HG03139 (cell line): ENCODE measurements at regions not wholly inside any gene's neighbourhood (a gene's known extent, or its start where the extent isn't known, plus 50 kb on each side); places are given as distances from the start of the nearest gene placed in this dataset.

Experiments
- ATAC-seq: cut with Tn5 transposase; IDR thresholded peaks from one replicate; pipeline ENCODE4 v1.9.1; 2021; ENCODE audit not compliant: unreplicated experiment

DNA sequence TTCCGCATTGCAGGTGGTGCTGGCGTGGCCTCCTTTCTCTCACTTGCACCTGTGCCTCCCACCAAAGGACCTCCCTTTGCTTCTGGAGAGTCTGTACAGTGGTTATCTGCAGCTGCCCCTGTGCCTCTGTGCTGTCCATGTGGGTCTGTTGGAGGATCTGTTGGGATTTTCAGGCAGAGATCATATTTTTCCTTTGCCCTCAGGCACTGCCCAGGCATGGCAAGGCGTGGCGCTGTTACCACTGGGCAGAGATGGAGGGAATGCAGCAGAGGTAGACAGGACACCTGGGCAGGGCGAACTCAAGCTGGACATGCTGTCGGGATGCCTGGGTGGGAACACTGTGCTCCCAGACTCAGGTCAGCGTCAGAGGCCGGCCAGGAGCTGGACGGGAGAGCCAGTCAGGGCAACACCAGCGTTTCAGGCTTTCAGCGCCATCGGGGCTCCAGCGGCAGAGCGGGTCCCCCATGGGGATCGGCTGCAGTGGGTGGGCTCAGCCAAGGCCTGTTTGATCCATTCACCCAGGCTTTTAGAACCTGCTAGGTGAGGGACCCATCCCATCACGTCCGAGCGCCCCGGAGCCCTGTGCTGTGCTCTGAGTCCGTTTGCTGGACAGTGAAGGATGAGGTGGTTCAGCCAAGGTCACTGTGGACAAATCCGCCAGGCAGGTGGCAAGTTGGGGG lies 718.9 kb downstream of the BRD1 start:
- no peak for ATAC-seq

- ATAC-seq = no peak
Observed at GRCh38 chr22:49107961-49108530, 719.6 kb downstream of the BRD1 start.

DNA sequence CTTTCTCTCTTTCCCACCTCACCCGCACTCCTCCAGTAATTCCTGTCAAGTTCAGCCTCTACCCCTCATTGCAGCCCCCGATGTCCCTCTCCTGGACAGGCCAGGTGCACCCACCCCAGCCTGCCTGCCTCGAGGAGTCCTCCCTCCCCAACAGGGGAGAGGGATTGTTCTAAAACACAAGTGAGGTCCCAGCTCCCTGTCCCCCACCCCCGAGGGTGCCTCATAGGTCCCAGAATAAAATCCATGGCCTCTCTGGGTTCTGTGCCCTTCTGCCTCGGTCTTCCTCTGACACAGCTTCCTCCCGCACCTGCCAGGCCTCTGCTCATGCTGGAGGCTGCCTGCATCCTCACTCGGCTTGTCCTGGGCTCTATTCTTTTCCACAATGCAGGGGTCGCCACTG lies 720.1 kb downstream of the BRD1 start:
- no peak for ATAC-seq

- no peak for ATAC-seq
Observed at GRCh38 chr22:49106842-49107152, 720.9 kb downstream of the BRD1 start.

DNA sequence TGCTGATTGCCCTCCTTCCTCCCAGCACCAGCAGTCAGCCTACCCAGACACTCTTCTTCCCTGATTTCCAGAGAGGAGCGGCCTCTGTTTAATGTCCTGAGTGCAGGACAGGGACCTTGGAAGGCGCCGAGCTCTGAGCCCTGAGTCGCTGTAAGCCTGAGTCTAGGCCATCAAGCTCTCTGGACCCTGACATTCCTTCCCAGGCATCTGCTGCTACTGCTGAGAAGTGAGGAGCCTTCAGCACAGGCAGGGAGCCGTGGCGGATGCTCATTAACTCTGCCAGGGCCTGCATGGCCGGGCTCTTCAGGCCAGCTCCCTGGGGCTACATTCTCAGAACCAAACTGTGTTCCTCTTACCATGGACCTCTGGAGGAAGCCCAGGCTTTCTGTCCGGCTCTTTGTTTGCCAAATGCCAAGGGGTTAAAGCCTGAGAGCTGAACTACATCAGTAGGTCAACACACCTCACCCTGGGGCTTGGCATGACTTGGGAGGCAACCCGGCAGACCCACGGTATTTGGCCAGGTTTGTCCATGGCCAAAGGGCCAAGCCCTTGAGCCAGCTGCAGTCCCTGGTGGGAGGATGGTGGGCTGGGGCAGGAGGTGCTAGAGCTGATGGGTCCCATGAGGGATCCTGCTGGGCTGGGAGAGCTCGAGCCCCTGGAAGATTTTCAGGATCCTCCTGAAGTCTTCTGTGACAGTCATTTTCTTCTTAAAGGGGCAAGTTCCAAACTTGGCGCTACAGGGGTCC lies 721.4 kb downstream of the BRD1 start:
- no peak for ATAC-seq

DNA sequence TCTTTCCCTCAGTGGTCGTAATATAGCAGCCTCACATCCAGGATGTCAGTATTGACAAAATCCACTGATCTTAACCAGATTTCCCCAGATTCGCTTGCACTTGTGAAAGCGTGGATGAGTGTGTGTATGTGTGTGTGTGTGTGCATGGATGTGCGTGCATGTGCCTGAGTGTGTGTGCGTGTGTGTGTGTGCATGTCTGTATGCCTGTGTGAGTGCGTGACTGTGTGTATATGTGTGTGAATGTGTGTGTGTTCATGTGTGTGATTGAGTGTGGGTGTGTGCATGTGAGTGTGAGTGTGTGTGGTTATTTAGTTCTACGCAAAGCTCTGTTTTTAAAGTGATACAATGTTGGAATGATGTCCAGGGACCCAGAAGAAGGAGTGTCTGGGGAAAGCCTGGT lies 723.2 kb downstream of the BRD1 start:
- no peak for ATAC-seq

DNA sequence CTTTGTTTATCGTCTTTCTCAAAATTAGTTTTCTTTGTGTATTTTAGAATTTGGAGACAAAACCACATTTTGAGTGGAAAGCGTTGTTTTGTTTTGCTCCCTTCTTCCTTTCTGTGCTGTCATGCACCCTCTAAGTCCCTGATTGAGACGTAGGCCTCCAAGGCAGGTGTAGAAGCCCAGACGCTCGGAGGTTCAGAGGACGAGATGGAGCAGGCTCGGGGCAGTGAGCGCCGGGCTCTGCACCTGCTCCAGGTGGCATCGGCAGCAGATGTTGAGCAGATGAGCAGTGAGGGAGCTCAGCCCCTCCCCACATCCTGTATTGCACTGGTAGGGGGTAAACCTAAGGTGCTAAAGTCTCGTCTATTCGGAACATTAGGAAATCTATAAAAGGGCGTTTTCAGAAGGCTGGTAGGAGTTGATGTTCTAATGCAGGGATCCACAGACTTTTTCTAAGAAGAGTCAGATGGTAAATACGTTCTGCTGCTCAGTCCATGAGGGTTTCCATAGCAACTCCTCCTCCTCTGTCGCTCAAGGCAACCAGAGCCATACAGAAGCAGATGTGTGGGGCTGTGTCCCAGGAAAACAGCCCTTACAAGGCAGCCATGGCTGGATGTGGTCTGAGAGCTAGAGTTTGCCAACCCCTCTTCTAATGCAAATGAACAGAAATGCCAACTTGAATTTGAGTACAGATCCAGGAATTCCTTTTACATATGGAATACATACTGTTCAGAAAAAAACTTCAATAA lies 724.2 kb downstream of the BRD1 start:
- no peak for ATAC-seq

- ATAC-seq = no peak
Observed at GRCh38 chr22:49102367-49102766, 725.3 kb downstream of the BRD1 start.

DNA sequence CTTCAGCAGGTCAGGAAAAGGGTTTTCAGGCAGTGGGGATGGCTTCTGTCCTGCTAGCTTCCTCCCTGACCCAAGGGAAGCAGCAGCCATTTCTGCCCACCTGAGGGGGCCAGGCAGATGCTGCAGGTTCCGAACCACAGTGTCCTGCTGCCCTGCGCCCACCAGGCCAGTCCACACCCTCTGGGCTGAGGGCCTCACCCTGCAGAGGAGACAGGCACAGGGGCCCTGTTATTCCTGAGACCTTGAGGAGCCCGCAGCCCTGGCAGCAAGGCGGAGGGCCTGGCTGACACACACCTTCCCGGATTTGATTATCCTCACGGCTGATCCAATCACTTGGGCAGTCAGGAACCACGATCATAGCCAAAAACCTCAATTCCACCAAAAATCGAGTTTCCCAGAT lies 725.8 kb downstream of the BRD1 start:
- no peak for ATAC-seq

DNA sequence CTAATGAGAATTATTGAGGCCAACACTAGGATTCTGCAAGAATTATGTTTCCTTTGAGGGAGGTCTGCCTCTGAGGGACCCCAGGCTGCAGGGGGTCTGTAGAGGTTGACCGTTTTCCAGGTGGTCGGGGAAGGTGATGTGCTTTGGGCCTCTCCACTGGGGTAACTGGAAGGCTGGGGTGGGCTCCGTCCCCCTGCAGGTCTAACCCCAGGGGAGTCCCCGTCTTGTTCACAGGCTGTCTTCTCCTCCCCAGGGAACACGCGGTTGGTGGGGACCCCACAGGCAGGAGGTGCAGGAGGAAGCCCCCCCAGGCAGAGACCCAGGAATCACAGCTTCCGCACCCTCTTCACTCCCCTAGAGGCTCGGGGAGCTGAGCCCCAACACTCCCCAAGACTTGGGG lies 726.4 kb downstream of the BRD1 start:
- no peak for ATAC-seq

DNA sequence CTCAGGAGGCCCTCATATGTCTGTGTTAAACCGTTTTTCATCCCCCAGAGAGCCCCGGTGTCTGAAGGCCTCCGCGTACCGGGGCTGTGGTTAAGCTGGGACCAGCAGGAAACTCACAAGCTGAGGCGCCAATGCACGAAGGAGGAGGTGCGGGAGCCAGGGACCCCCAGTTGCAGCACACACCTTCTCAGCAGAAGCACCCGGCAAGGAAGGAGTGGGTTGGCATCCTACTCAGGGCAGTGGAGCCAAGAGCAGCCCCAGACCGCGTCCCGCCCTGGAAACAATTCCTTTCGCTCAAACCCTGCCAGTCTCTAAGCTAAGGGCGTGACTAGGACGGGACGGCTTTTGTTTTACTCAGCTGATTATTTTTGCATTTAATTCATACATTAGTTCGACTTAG lies 726.9 kb downstream of the BRD1 start:
- no peak for ATAC-seq

- no peak for ATAC-seq
Observed at GRCh38 chr22:49100316-49100715, 727.4 kb downstream of the BRD1 start.

- ATAC-seq = no peak
Observed at GRCh38 chr22:49099496-49100124, 728.1 kb downstream of the BRD1 start.

DNA sequence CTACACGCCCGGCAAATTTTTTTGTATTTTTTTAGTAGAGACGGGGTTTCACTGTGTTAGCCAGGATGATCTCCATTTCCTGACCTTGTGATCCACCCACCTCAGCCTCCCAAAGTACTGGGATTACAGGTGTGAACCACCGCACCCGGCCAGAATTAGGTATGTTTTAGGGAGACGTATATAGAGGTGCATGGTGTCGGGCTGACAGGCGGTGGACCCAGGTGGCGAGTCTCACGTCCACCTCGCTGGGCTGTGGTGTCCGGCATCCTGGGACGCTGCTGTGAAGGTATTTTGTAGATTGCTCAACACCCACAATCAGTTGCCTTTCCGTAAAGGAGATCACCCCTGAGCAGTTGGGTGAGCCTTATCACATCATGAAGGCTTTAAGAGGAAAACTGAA lies 728.6 kb downstream of the BRD1 start:
- ATAC-seq = no peak

GRCh38 chr22:49097966-49098365 lies 729.7 kb downstream of the BRD1 start:
- ATAC-seq = no peak

DNA sequence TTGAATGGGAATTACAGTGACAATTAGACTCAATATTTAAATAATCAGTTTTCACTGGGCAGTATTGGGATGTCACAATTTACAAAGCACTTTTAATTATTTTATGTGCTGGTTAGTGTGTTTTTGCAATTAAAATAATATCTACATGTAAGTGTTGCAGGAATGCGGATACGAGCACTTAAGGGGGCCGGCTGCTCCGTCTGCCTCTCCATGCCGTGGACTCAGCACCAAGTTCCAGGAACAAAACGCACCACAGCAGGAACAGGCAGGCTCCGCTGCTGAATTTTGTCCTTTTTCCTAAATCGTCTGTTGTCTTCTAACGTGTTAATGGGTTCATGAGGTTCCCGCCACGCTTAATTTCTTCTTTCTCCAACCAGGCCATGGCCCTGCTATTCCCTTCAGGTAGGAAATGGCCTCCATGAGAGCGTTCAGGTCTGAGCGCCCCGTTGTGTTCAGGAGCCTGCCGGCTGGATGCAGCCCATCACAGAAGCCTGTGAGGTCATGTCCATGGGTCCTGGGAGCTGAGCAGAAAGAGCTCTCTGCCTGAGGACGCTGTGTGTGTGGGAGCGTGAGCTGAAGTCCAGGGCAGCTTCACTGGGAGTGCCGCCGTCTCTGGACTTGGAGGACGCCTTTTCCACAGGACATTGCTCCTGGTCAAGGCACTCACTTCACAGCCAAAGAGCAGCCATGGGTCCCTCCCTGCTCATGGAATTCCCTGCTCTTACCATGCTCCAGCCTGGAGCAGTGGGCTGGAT lies 730.3 kb downstream of the BRD1 start:
- ATAC-seq = no peak

DNA sequence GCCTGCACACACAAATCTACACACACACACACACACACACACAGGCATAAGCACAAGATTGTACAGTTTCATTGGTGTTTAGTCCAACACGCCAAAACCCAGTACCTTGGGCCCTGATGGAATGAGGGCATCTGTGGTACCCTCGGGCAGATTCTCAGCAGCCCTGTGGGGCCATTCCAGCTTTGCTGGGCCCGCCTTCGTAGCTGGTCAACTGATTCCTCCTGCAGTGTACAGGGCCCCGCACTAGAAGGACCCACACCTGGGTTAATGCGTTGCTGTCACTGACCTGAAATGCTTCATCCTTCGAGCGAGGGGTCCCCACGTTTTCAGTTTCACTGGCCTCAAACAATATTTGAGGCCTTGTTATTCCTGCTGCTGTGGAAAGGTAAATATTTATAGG lies 731.2 kb downstream of the BRD1 start:
- ATAC-seq = no peak

DNA sequence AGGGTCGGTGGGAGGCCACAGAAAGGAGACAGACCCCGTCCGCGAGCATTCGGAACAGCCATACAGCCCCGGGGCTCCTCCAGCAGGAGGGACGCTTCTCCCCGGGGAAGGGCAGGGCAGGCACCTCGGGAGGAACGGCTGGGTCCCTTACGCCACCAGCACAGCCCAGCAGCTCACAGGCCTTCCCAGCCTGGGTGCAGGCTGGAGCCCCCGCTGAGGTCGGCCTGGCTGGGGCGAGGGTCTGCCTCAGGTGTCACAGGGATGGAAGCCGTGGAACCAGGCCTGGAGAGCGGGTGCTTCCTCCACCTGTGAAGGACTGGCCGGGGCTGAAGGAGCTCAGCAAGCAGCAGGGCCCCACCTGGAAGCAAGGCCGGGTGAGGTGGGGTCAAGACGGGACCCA lies 732.3 kb downstream of the BRD1 start:
- ATAC-seq = no peak

- ATAC-seq = no peak
Observed at GRCh38 chr22:49094858-49095257, 732.8 kb downstream of the BRD1 start.

GRCh38 chr22:49094151-49094550 lies 733.5 kb downstream of the BRD1 start:
- no peak for ATAC-seq
